Esophagus muscularis mucosa (tissue), 4 donors: ENCODE measurements at regions not wholly inside any gene's neighbourhood (a gene's known extent, or its start where the extent isn't known, plus 50 kb on each side); places are given as distances from the start of the nearest gene placed in this dataset.

Source experiments
- CTCF ChIP-seq, 3 experiments: fragments of 200-600 bp in 2 of 3; fragments of 450-650 bp in 1 of 3; sonication (generic) in 2 of 3; IDR thresholded peaks; one replicate each; pipeline ENCODE4 v1.5.1; 2017 to 2019; ENCODE audit warnings: antibody characterized with exemption in 3 of 3, mild to moderate bottlenecking in 2 of 3, moderate library complexity in 1 of 3
- EP300 ChIP-seq: sonication (generic); formaldehyde crosslinking; IDR thresholded peaks from one replicate; pipeline ENCODE4 v1.6.1; 2017; ENCODE audit warnings: antibody characterized with exemption
- POLR2AphosphoS5 ChIP-seq, 2 donors: sonication (generic); formaldehyde crosslinking; IDR thresholded peaks; one replicate each; pipeline ENCODE4 v1.6.1; 2017; ENCODE audit warnings: antibody characterized with exemption in 2 of 2

GRCh38 chr2:176848844-176849243 is 363.8 kb upstream of the HNRNPA3 start:
- TF ChIP-seq CTCF (IDR thresholded peaks at IDR 0.05) (no peak), EP300 (no peak), POLR2AphosphoS5 (IDR thresholded peaks at IDR 0.05) (no peak)
